HepG2 (cell line): ENCODE measurements at regions not wholly inside any gene's neighbourhood (a gene's known extent, or its start where the extent isn't known, plus 50 kb on each side); places are given as distances from the start of the nearest gene placed in this dataset.

Experiments
- DR1 ChIP-seq: sonication (generic); formaldehyde crosslinking; IDR thresholded peaks from 2 replicates; pipeline ENCODE4 v1.8.0; 2021; ENCODE audit warnings: mild to moderate bottlenecking, missing genetic modification reagents, inconsistent platforms
- KLF16 ChIP-seq, 2 experiments: sonication (generic) in 1 of 2; formaldehyde crosslinking in 1 of 2; IDR thresholded peaks; 2 replicates each; pipeline versions ENCODE4 v1.6.1 to v1.8.0; 2016 to 2023; ENCODE audit warnings: missing genetic modification reagents in 2 of 2, missing compliant biosample characterization in 1 of 2
- SMAD3 ChIP-seq: sonication (generic); formaldehyde crosslinking; IDR thresholded peaks from 2 replicates; pipeline ENCODE4 v1.4.0; 2020; ENCODE audit warnings: missing genetic modification reagents
- SP4 ChIP-seq: sonication (generic); formaldehyde crosslinking; IDR thresholded peaks from 2 replicates; pipeline ENCODE4 v1.8.1; 2023; ENCODE audit warnings: mild to moderate bottlenecking, missing genetic modification reagents
- ZNF292 ChIP-seq: sonication (generic); formaldehyde crosslinking; IDR thresholded peaks from 2 replicates; pipeline ENCODE4 v1.8.1; 2022; ENCODE audit warnings: mild to moderate bottlenecking, low read depth, missing genetic modification reagents, borderline replicate concordance
- ZNF354B ChIP-seq: sonication (generic); formaldehyde crosslinking; IDR thresholded peaks from 2 replicates; pipeline ENCODE4 v1.8.0; 2022; ENCODE audit warnings: mild to moderate bottlenecking, missing genetic modification reagents
- ZNF543 ChIP-seq: sonication (generic); formaldehyde crosslinking; IDR thresholded peaks from 2 replicates; pipeline ENCODE4 v1.4.0; 2020; ENCODE audit warnings: mild to moderate bottlenecking, missing genetic modification reagents
- ZNF646 ChIP-seq: sonication (generic); formaldehyde crosslinking; IDR thresholded peaks from 2 replicates; pipeline ENCODE4 v1.9.0; 2021; ENCODE audit warnings: mild to moderate bottlenecking, missing genetic modification reagents
- TF ChIP-seq, protein P1 (sequence below), 2 experiments: sonication (generic) in 1 of 2; formaldehyde crosslinking in 1 of 2; IDR thresholded peaks; 2 replicates each; pipeline versions ENCODE4 v1.6.1 to v1.9.0; 2014 to 2022; ENCODE audit warnings: antibody characterized with exemption in 1 of 2, borderline replicate concordance in 1 of 2, inconsistent platforms in 1 of 2, low read depth in 1 of 2, missing genetic modification reagents in 1 of 2
- TF ChIP-seq, protein P2 (sequence below): sonication (generic); formaldehyde crosslinking; IDR thresholded peaks from 2 replicates; pipeline ENCODE4 v1.4.0; 2020; ENCODE audit warnings: mild to moderate bottlenecking, missing genetic modification reagents

DNA sequence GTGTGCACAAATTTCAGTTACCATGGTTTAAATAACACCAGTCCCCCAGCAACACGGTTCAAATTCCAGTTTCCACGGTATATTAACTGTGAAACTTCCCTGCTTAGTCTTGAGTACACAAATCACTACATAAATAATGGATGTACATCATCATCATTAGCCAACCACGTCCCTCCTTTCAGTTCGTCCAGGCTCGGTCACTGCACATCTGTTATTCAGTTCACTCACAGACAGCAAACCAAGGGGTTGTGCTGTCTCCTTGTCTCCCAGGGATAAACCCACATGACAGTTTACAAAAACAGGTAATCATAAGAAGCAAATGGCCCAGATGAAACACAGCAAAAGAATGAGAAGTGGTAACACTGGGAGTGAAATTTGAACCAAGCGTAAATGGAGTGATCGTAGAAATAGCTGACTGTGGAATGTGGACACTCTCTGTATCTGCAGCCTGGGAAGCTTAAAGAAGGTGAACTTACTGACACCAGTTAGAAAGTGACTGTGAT, 61.0 kb upstream of the RAD23B start (continued):
- TF ChIP-seq, protein P1, sequence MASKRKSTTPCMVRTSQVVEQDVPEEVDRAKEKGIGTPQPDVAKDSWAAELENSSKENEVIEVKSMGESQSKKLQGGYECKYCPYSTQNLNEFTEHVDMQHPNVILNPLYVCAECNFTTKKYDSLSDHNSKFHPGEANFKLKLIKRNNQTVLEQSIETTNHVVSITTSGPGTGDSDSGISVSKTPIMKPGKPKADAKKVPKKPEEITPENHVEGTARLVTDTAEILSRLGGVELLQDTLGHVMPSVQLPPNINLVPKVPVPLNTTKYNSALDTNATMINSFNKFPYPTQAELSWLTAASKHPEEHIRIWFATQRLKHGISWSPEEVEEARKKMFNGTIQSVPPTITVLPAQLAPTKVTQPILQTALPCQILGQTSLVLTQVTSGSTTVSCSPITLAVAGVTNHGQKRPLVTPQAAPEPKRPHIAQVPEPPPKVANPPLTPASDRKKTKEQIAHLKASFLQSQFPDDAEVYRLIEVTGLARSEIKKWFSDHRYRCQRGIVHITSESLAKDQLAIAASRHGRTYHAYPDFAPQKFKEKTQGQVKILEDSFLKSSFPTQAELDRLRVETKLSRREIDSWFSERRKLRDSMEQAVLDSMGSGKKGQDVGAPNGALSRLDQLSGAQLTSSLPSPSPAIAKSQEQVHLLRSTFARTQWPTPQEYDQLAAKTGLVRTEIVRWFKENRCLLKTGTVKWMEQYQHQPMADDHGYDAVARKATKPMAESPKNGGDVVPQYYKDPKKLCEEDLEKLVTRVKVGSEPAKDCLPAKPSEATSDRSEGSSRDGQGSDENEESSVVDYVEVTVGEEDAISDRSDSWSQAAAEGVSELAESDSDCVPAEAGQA (IDR thresholded peaks at IDR 0.05; ENCODE audit: low read depth), result no peak
- TF ChIP-seq, protein P1 (CRISPR knock-in tag; IDR thresholded peaks at IDR 0.05; ENCODE audit: borderline replicate concordance), result peak; percentile 25; the same call in 1 of the 2 replicates
- TF ChIP-seq SMAD3 (CRISPR knock-in tag) (no peak), DR1 (CRISPR knock-in tag) (no peak), ZNF543 (CRISPR knock-in tag) (no peak), ZNF646 (CRISPR knock-in tag) (0 out of 2 replicates have a peak, but pooled peaks have one; percentile 33), ZNF292 (CRISPR knock-in tag) (peak; percentile 38; the same call in 1 of the 2 replicates), ZNF354B (CRISPR knock-in tag) (no peak), KLF16 (CRISPR knock-in tag; IDR thresholded peaks at IDR 0.05) (peak in 1 of 2 experiments; percentile 23; a peak in 1 of 4 replicates), SP4 (CRISPR knock-in tag) (no peak)
- TF ChIP-seq, protein P2, sequence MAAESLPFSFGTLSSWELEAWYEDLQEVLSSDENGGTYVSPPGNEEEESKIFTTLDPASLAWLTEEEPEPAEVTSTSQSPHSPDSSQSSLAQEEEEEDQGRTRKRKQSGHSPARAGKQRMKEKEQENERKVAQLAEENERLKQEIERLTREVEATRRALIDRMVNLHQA (CRISPR knock-in tag), result no peak
